Upper lobe of left lung (tissue), 6 donors: ENCODE measurements at regions not wholly inside any gene's neighbourhood (a gene's known extent, or its start where the extent isn't known, plus 50 kb on each side); places are given as distances from the start of the nearest gene placed in this dataset.
A peak's percentile ranks its signal among the peaks of the same experiment; 100 is the strongest.

Source experiments
- ATAC-seq, 2 donors: fragments of 200-7000 bp; cut with Tn5 transposase; one replicate each; pipeline ENCODE4 v1.9.1; 2022; ENCODE audit warnings: mild to moderate bottlenecking in 2 of 2, moderate library complexity in 2 of 2; ENCODE audit not compliant: low FRiP score in 2 of 2
- DNase-seq, 2 donors: peaks; one replicate each; pipeline ENCODE4 v3.0.0-alpha.2; 2019 to 2020
- H3K27ac ChIP-seq, 4 donors: fragments of 200-600 bp; sonication (generic); one replicate each; pipeline ENCODE4 v1.5.1; 2016 to 2019
- H3K27me3 ChIP-seq, 4 donors: fragments of 200-600 bp; sonication (generic); one replicate each; pipeline ENCODE4 v1.5.1; 2017 to 2019
- H3K36me3 ChIP-seq, 4 donors: fragments of 200-600 bp; sonication (generic); one replicate each; pipeline ENCODE4 v1.5.1; 2016 to 2019
- H3K4me1 ChIP-seq, 4 donors: fragments of 200-600 bp; sonication (generic); one replicate each; pipeline ENCODE4 v1.5.1; 2018 to 2019
- H3K4me3 ChIP-seq, 4 donors: fragments of 200-600 bp; sonication (generic); one replicate each; pipeline ENCODE4 v1.5.1; 2017 to 2019; ENCODE audit warnings: mild to moderate bottlenecking in 2 of 4, moderate library complexity in 1 of 4
- H3K9me3 ChIP-seq, 4 donors: fragments of 200-600 bp; sonication (generic); one replicate each; pipeline ENCODE4 v1.5.1; 2018 to 2019
- CTCF ChIP-seq, 6 experiments: fragments of 450-650 bp in 4 of 6; fragments of 200-600 bp in 2 of 6; sonication (generic) in 2 of 6; IDR thresholded peaks; one replicate each; pipeline ENCODE4 v1.5.1; 2016 to 2019; ENCODE audit warnings: antibody characterized with exemption in 6 of 6
- EP300 ChIP-seq, 4 donors: sonication (generic); formaldehyde crosslinking; IDR thresholded peaks; one replicate each; pipeline ENCODE4 v1.5.1; 2017; ENCODE audit warnings: antibody characterized with exemption in 4 of 4, control low read depth in 2 of 4
- POLR2A ChIP-seq, 4 donors: fragments of 450-650 bp; IDR thresholded peaks; one replicate each; pipeline ENCODE4 v1.5.1; 2016 to 2017; ENCODE audit warnings: antibody characterized with exemption in 4 of 4, mild to moderate bottlenecking in 2 of 4
- POLR2AphosphoS5 ChIP-seq, 2 donors: sonication (generic); formaldehyde crosslinking; IDR thresholded peaks; one replicate each; pipeline ENCODE4 v1.5.1; 2017; ENCODE audit warnings: antibody characterized with exemption in 2 of 2
- WGBS, 2 donors: methylation state at CpG; one replicate each; pipeline ENCODE4 v1.1.5; 2017 to 2018; 5-methylcytosine and 5-hydroxymethylcytosine counted together
- donor health status: DM: no; HTN: no; CAD: no; lungs with moderate emphysema.
- donor health status: DM: no; HTN: yes; CAD: no; lungs with severe emphysema.

DNA sequence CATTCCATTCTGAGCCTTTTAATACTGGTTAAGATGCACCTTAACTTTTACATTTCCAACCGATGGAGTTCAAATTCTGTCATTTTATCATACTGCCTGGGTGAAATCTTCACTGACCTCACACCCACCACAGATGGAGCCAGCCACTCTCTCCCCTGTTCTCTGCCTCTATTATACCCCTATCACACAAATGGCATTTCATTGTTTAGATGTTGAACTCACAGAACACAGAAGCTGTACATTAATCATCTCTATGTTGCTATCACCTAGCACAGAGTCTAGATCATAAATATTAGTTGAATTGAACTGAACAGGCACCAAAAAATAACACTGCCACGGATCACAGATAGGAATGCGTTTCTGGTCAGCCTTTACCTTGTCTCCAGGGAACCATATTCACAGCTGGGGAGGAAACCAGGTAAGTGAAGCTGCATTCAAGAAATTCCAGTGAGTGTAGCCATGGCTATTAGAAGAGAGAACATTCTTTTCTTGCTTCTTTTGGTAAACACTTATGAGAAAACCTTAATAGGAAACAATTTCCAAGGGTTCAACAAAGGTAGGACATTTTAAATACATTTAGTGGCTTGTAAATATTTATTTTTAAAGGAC lies 194.9 kb upstream of the RMST start:
- no peak for TF ChIP-seq POLR2A (IDR thresholded peaks at IDR 0.05)
- TF ChIP-seq CTCF (IDR thresholded peaks at IDR 0.05) = no peak
- TF ChIP-seq POLR2AphosphoS5 (IDR thresholded peaks at IDR 0.05) = no peak
- TF ChIP-seq EP300 (IDR thresholded peaks at IDR 0.05) = no peak
- 48 to 55% methylated on average over 3 of the region's 3 CpGs for WGBS, 2 donors
- H3K4me1 ChIP-seq = no peaks in the 10 kb centered on the region
- no peak for ATAC-seq
- H3K27ac ChIP-seq = no peak overlapping the region
- H3K9me3 ChIP-seq = peaks cover 0 to 6% (median 2%) of the 10 kb centered on the region in 4 donors
- no peak overlapping the region for H3K4me3 ChIP-seq
- no peaks in the 10 kb centered on the region for H3K36me3 ChIP-seq
- no peaks in the 10 kb centered on the region for H3K27me3 ChIP-seq
- no peak for DNase-seq

- no peaks in the 10 kb centered on the region for H3K4me1 ChIP-seq
- no peak for DNase-seq
Observed at GRCh38 chr12:97272471-97272870, 190.1 kb upstream of the RMST start.

GRCh38 chr12:97274386-97274785 lies 188.2 kb upstream of the RMST start:
- no peak overlapping the region for H3K4me3 ChIP-seq
- H3K4me1 ChIP-seq = no peaks in the 10 kb centered on the region
- no peak for DNase-seq
- 56 to 60% methylated on average over 2 of the region's 2 CpGs for WGBS, 2 donors
- H3K36me3 ChIP-seq = no peaks in the 10 kb centered on the region
- TF ChIP-seq POLR2AphosphoS5 (IDR thresholded peaks at IDR 0.05) = no peak
- TF ChIP-seq EP300 (IDR thresholded peaks at IDR 0.05) = no peak
- no peak for TF ChIP-seq POLR2A (IDR thresholded peaks at IDR 0.05)
- no peak for TF ChIP-seq CTCF (IDR thresholded peaks at IDR 0.05)
- no peaks in the 10 kb centered on the region for H3K27me3 ChIP-seq
- H3K9me3 ChIP-seq = peaks cover 0 to 6% (median 2%) of the 10 kb centered on the region in 4 donors
- no peak for ATAC-seq
- H3K27ac ChIP-seq = no peak overlapping the region

More at GRCh38 chr12:97272471-97272870, 190.1 kb upstream of the RMST start:
- H3K4me3 ChIP-seq = no peak overlapping the region
- peaks cover 0 to 6% (median 2%) of the 10 kb centered on the region in 4 donors for H3K9me3 ChIP-seq
- H3K27ac ChIP-seq = no peak overlapping the region
- no peaks in the 10 kb centered on the region for H3K27me3 ChIP-seq
- TF ChIP-seq EP300 (IDR thresholded peaks at IDR 0.05) (no peak), POLR2A (IDR thresholded peaks at IDR 0.05) (no peak), POLR2AphosphoS5 (IDR thresholded peaks at IDR 0.05) (no peak), CTCF (IDR thresholded peaks at IDR 0.05) (no peak)
- no peak for ATAC-seq
- no peaks in the 10 kb centered on the region for H3K36me3 ChIP-seq

DNA sequence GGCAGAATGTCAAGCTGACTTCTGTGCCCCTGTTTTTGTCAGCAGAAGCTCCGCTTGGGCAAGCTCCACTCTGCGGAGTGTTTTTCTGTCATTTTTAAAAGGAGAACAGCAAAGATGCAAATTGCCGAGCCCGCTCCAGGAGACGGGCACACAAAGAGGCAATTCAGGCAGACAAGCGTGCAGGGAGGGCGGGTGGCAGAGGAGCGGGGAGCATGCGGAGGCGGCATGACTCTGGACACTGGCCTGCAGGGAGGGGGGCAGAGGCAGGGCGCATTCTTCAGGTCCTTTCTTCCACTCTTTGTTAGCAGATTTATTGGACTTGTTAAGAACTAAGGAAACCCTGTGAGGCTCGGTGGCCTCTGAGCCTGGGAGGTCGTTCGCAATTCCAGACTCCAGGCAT lies 187.3 kb upstream of the RMST start:
- WGBS, 2 donors = 32 to 49% methylated on average over 14 of the region's 14 CpGs
- peak in 1 of 2 donors; percentile 44 for DNase-seq
- no peak for TF ChIP-seq CTCF (IDR thresholded peaks at IDR 0.05)
- no peak for TF ChIP-seq POLR2A (IDR thresholded peaks at IDR 0.05)
- no peak for TF ChIP-seq EP300 (IDR thresholded peaks at IDR 0.05)
- no peak for TF ChIP-seq POLR2AphosphoS5 (IDR thresholded peaks at IDR 0.05)
- H3K4me1 ChIP-seq = no peaks in the 10 kb centered on the region
- no peaks in the 10 kb centered on the region for H3K36me3 ChIP-seq
- no peak overlapping the region for H3K4me3 ChIP-seq
- no peaks in the 10 kb centered on the region for H3K27me3 ChIP-seq
- ATAC-seq = no peak
- H3K27ac ChIP-seq = no peak overlapping the region
- H3K9me3 ChIP-seq = peaks cover 0 to 6% (median 2%) of the 10 kb centered on the region in 4 donors
